ENCODE measurements at regions not wholly inside any gene's neighbourhood (a gene's known extent, or its start where the extent isn't known, plus 50 kb on each side); places are given as distances from the start of the nearest gene placed in this dataset.

GRCh38 chr7:152502813-152503790 is 67.3 kb upstream of the KMT2C start:
- DNase-seq = no peak

GRCh38 chr7:152501506-152501905 is 65.7 kb upstream of the KMT2C start:
- no peak for DNase-seq

GRCh38 chr7:152499969-152500368 is 64.2 kb upstream of the KMT2C start:
- peak; percentile 0 for DNase-seq

- no peak for DNase-seq
These were observed 60.1 kb upstream of the KMT2C start for GRCh38 chr7:152495867-152496266.

GRCh38 chr7:152492952-152493351 is 57.1 kb upstream of the KMT2C start:
- no peak for DNase-seq

GRCh38 chr7:152489044-152489443 is 53.2 kb upstream of the KMT2C start:
- no peak for DNase-seq

- DNase-seq = no peak
These were observed 51.2 kb upstream of the KMT2C start for GRCh38 chr7:152486968-152487367.

GRCh38 chr7:152485826-152486225 is 50.0 kb upstream of the KMT2C start:
- no peak for DNase-seq
